ENCODE measurements at regions not wholly inside any gene's neighbourhood (a gene's known extent, or its start where the extent isn't known, plus 50 kb on each side); places are given as distances from the start of the nearest gene placed in this dataset.

- H3K27me3 ChIP-seq (ENCODE audit: insufficient read depth): no peaks in the 10 kb centered on the region
- CTCF ChIA-PET: interaction anchor here (1.2 kb wide), 2 partner anchors 14 to 22 kb away, joined by 3 to 4 read pairs; no protein-coding TSS in a partner anchor
- POLR2A ChIA-PET: no interaction called here
- no peaks in the 10 kb centered on the region for H3K9me3 ChIP-seq
- TF ChIP-seq, protein P1, sequence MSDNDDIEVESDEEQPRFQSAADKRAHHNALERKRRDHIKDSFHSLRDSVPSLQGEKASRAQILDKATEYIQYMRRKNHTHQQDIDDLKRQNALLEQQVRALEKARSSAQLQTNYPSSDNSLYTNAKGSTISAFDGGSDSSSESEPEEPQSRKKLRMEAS (IDR thresholded peaks at IDR 0.05; ENCODE audit: low read depth): no peak
- TF ChIP-seq RXRA (IDR thresholded peaks at IDR 0.05; ENCODE audit: borderline replicate concordance, low read depth) (no peak), SIN3A (IDR thresholded peaks at IDR 0.05; ENCODE audit: borderline replicate concordance, low read depth, low read length) (no peak), MEF2A (IDR thresholded peaks at IDR 0.05; ENCODE audit: borderline replicate concordance, low read depth) (no peak)
- no peak overlapping the region; a peak in 1 of 4 replicates for H3K27ac ChIP-seq (ENCODE audit: low read depth in 2 of 2, low read length in 1 of 2)
- no peaks in the 10 kb centered on the region for H3K9me2 ChIP-seq
- H3F3A ChIP-seq (replicated peaks; ENCODE audit: insufficient read depth): no peaks in the 10 kb centered on the region
- DNase-seq: no peak
- H3K4me1 ChIP-seq (ENCODE audit: control insufficient read depth in 1 of 2, insufficient read depth in 2 of 2, low read depth in 1 of 2, low read length in 1 of 2): peaks cover 0 to 7% of the 10 kb centered on the region in 2 experiments; a peak in 1 of 4 replicates
- H3K79me2 ChIP-seq (ENCODE audit: insufficient read depth): no peaks in the 10 kb centered on the region
- H3K9ac ChIP-seq: no peak overlapping the region
- H4K20me1 ChIP-seq (ENCODE audit: insufficient read depth): no peaks in the 10 kb centered on the region
- WGBS (ENCODE audit: low lambda C conversion rate): 5% methylated on average over 1 of the region's 1 CpG
- no peak overlapping the region for H3K4me3 ChIP-seq (ENCODE audit: low read depth in 2 of 2, low read length in 1 of 2)
- no peaks in the 10 kb centered on the region for H3K36me3 ChIP-seq (replicated peaks in 1 of 2; ENCODE audit: control insufficient read depth in 1 of 2, insufficient read depth in 2 of 2, low read length in 1 of 2)
- H2AFZ ChIP-seq (ENCODE audit: low read depth): no peak overlapping the region
- H3K4me2 ChIP-seq: no peak overlapping the region
Observed at GRCh38 chr1:95532335-95532734, 298.3 kb downstream of the RWDD3 start.

GRCh38 chr1:95534985-95535384, 301.0 kb downstream of the RWDD3 start:
- H3K36me3 ChIP-seq (replicated peaks in 1 of 2; ENCODE audit: control insufficient read depth in 1 of 2, insufficient read depth in 2 of 2, low read length in 1 of 2): no peaks in the 10 kb centered on the region
- no peak overlapping the region for H2AFZ ChIP-seq (ENCODE audit: low read depth)
- ChIA-PET CTCF (no interaction called here), POLR2A (no interaction called here)
- no peaks in the 10 kb centered on the region for H3F3A ChIP-seq (replicated peaks; ENCODE audit: insufficient read depth)
- WGBS (ENCODE audit: low lambda C conversion rate): 17% methylated on average over 4 of the region's 5 CpGs
- no peak for DNase-seq
- H3K27me3 ChIP-seq (ENCODE audit: insufficient read depth): no peaks in the 10 kb centered on the region
- no peak overlapping the region for H3K4me2 ChIP-seq
- H3K27ac ChIP-seq (ENCODE audit: low read depth in 2 of 2, low read length in 1 of 2): no peak overlapping the region; a peak in 1 of 4 replicates
- no peaks in the 10 kb centered on the region for H4K20me1 ChIP-seq (ENCODE audit: insufficient read depth)
- peaks cover 0 to 7% of the 10 kb centered on the region in 2 experiments; a peak in 1 of 4 replicates for H3K4me1 ChIP-seq (ENCODE audit: control insufficient read depth in 1 of 2, insufficient read depth in 2 of 2, low read depth in 1 of 2, low read length in 1 of 2)
- no peak overlapping the region for H3K4me3 ChIP-seq (ENCODE audit: low read depth in 2 of 2, low read length in 1 of 2)
- no peaks in the 10 kb centered on the region for H3K9me2 ChIP-seq
- no peak overlapping the region for H3K9ac ChIP-seq
- H3K9me3 ChIP-seq: no peaks in the 10 kb centered on the region
- TF ChIP-seq NRF1 (IDR thresholded peaks at IDR 0.05; ENCODE audit: low read depth, low read length) (no peak), ELF1 (IDR thresholded peaks at IDR 0.05) (no peak), RFX5 (IDR thresholded peaks at IDR 0.05; ENCODE audit: low read length) (no peak), RCOR1 (IDR thresholded peaks at IDR 0.05; ENCODE audit: low read length) (no peak), GATA2 (CRISPR knock-in tag; IDR thresholded peaks at IDR 0.05) (no peak), FOSL2 (IDR thresholded peaks at IDR 0.05; ENCODE audit: borderline replicate concordance, low read depth) (no peak), SMC3 (IDR thresholded peaks at IDR 0.05; ENCODE audit: low read depth, low read length) (no peak), RXRA (IDR thresholded peaks at IDR 0.05; ENCODE audit: borderline replicate concordance, low read depth) (no peak), RAD21 (IDR thresholded peaks at IDR 0.05; ENCODE audit: low read length) (no peak), PBX3 (IDR thresholded peaks at IDR 0.05) (no peak), EP300 (IDR thresholded peaks at IDR 0.05; ENCODE audit: borderline replicate concordance in 1 of 2, low read depth in 1 of 2, low read length in 1 of 2) (no peak), REST (IDR thresholded peaks at IDR 0.05; ENCODE audit: low read depth, low read length) (no peak), CHD2 (IDR thresholded peaks at IDR 0.05; ENCODE audit: low read length, partially characterized antibody) (no peak), USF1 (IDR thresholded peaks at IDR 0.05; ENCODE audit: borderline replicate concordance, low read depth) (no peak), MEF2A (IDR thresholded peaks at IDR 0.05; ENCODE audit: borderline replicate concordance, low read depth) (no peak)
- H3K79me2 ChIP-seq (ENCODE audit: insufficient read depth): no peaks in the 10 kb centered on the region

All from SK-N-SH (cell line).